GM12872 (cell line): ENCODE measurements at regions not wholly inside any gene's neighbourhood (a gene's known extent, or its start where the extent isn't known, plus 50 kb on each side); places are given as distances from the start of the nearest gene placed in this dataset.

Experiments used
- CTCF ChIP-seq: IDR thresholded peaks from 3 replicates; pipeline ENCODE4 v1.5.1; 2011; ENCODE audit warnings: low read depth, mild to moderate bottlenecking, low read length, moderate library complexity; ENCODE audit not compliant: insufficient read depth

GRCh38 chrX:39406799-39407198, 605.5 kb downstream of the MID1IP1 start:
- TF ChIP-seq CTCF: no peak

DNA sequence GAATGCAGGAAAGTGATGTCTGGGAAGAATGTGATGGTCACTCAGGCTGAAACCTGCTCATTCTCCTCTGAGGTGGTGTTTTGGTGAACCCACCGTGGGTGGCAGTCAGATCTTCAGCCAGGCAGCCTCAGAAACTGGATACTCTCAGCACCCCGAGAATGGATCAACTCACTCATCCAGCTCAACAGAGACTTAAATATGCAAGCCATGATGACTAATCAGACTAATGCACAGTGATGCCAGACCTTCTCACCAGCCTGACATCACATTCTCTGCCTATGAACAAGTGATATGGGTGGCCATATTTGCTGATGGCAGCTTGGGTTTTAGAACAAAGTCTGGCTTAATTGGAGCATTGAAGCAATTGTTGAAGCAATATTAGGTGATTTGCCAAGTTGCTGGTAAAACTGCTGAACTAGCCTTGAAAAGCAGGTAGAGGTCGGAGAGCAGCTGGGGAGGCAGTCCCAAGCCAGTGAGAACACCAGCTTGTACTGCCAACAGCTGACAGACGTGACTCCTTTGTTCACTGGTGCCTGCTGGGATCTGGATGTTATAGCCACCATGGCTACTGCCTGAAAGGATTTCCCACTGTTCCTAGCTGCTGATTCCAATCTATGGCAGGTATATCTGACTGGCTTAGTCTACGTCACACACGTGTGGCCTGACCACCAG, 608.1 kb downstream of the MID1IP1 start:
- TF ChIP-seq CTCF: no peak

DNA sequence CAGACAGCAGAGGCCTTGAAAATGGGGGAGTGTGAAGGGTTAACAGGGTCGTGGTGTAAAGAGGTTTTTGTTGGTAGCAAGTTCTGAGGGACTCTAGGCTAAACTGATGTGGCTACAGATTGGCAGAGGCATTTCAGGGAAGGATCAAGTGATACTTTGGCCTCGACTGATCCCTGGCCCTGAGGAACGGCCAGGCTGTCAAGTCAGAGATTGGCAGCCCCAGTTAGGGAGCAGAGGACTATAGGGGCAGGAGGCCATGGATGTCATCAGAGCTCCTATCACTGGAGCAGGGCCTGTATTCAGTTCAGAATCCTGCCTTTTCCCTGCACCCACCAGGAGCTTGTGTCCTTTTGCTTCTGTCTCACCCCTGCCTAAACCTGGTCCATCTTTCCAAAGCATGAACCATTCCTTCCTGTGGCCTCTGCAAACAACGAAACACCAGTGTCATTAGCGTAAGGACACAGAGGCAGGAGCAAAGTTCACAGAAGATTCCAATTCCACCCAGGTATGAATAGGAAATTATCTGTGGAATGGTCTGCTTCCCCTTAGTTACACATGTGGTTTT, 613.1 kb downstream of the MID1IP1 start:
- TF ChIP-seq CTCF: no peak

GRCh38 chrX:39416547-39417260, 615.4 kb downstream of the MID1IP1 start:
- no peak for TF ChIP-seq CTCF

GRCh38 chrX:39418254-39418704, 617.0 kb downstream of the MID1IP1 start:
- TF ChIP-seq CTCF: no peak

GRCh38 chrX:39418731-39419638, 617.7 kb downstream of the MID1IP1 start:
- no peak for TF ChIP-seq CTCF

- TF ChIP-seq CTCF: no peak
Measured at GRCh38 chrX:39421006-39421405, 619.7 kb downstream of the MID1IP1 start.
